Thyroid gland (tissue), 4 donors: ENCODE measurements at regions not wholly inside any gene's neighbourhood (a gene's known extent, or its start where the extent isn't known, plus 50 kb on each side); places are given as distances from the start of the nearest gene placed in this dataset.

ENCODE experiments used
- POLR2A ChIP-seq, 2 donors: fragments of 450-650 bp; IDR thresholded peaks; one replicate each; pipeline ENCODE4 v1.6.1; 2017; ENCODE audit warnings: antibody characterized with exemption in 2 of 2, mild to moderate bottlenecking in 2 of 2, moderate library complexity in 1 of 2
- TF ChIP-seq, protein P1 (sequence below), 6 experiments: fragments of 200-600 bp in 3 of 6; fragments of 450-650 bp in 3 of 6; sonication (generic) in 3 of 6; IDR thresholded peaks; one replicate each; pipeline ENCODE4 v1.5.1; 2016 to 2019; ENCODE audit warnings: antibody characterized with exemption in 6 of 6, mild to moderate bottlenecking in 2 of 6, inconsistent platforms in 1 of 6, moderate library complexity in 1 of 6

DNA sequence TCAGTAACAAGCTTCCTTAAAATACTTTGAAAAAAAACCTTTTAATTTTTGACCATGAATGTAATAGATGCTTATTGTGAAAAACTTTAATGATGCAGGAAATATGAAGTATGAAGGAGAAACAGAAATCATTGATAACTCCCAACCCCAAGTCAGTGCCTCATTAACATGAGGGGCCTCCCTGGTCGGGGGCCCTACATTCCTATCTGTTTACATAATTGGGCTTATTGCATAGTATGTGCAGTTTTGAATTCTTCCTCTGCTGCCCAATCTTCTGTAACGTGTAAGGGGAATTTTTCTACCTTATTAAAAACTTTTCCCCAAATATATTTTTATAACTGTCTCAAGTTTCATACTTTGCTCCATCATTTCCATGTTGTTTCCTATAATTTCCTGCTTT lies 63.0 kb downstream of the SLC25A47 start:
- TF ChIP-seq POLR2A (IDR thresholded peaks at IDR 0.05): no peak
- TF ChIP-seq, protein P1, sequence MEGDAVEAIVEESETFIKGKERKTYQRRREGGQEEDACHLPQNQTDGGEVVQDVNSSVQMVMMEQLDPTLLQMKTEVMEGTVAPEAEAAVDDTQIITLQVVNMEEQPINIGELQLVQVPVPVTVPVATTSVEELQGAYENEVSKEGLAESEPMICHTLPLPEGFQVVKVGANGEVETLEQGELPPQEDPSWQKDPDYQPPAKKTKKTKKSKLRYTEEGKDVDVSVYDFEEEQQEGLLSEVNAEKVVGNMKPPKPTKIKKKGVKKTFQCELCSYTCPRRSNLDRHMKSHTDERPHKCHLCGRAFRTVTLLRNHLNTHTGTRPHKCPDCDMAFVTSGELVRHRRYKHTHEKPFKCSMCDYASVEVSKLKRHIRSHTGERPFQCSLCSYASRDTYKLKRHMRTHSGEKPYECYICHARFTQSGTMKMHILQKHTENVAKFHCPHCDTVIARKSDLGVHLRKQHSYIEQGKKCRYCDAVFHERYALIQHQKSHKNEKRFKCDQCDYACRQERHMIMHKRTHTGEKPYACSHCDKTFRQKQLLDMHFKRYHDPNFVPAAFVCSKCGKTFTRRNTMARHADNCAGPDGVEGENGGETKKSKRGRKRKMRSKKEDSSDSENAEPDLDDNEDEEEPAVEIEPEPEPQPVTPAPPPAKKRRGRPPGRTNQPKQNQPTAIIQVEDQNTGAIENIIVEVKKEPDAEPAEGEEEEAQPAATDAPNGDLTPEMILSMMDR (IDR thresholded peaks at IDR 0.05): no peak
